Upper lobe of left lung (tissue), 6 donors: ENCODE measurements at regions not wholly inside any gene's neighbourhood (a gene's known extent, or its start where the extent isn't known, plus 50 kb on each side); places are given as distances from the start of the nearest gene placed in this dataset.

Experiments
- ATAC-seq, 2 donors: fragments of 200-7000 bp; cut with Tn5 transposase; one replicate each; pipeline ENCODE4 v1.9.1; 2022; ENCODE audit warnings: mild to moderate bottlenecking in 2 of 2, moderate library complexity in 2 of 2; ENCODE audit not compliant: low FRiP score in 2 of 2
- DNase-seq, 2 donors: peaks; one replicate each; pipeline ENCODE4 v3.0.0-alpha.2; 2019 to 2020
- H3K27ac ChIP-seq, 4 donors: fragments of 200-600 bp; sonication (generic); one replicate each; pipeline ENCODE4 v1.5.1; 2016 to 2019
- H3K27me3 ChIP-seq, 4 donors: fragments of 200-600 bp; sonication (generic); one replicate each; pipeline ENCODE4 v1.5.1; 2017 to 2019
- H3K36me3 ChIP-seq, 4 donors: fragments of 200-600 bp; sonication (generic); one replicate each; pipeline ENCODE4 v1.5.1; 2016 to 2019
- H3K4me1 ChIP-seq, 4 donors: fragments of 200-600 bp; sonication (generic); one replicate each; pipeline ENCODE4 v1.5.1; 2018 to 2019
- H3K4me3 ChIP-seq, 4 donors: fragments of 200-600 bp; sonication (generic); one replicate each; pipeline ENCODE4 v1.5.1; 2017 to 2019; ENCODE audit warnings: mild to moderate bottlenecking in 2 of 4, moderate library complexity in 1 of 4
- H3K9me3 ChIP-seq, 4 donors: fragments of 200-600 bp; sonication (generic); one replicate each; pipeline ENCODE4 v1.5.1; 2018 to 2019
- CTCF ChIP-seq, 6 experiments: fragments of 450-650 bp in 4 of 6; fragments of 200-600 bp in 2 of 6; sonication (generic) in 2 of 6; IDR thresholded peaks; one replicate each; pipeline ENCODE4 v1.5.1; 2016 to 2019; ENCODE audit warnings: antibody characterized with exemption in 6 of 6
- EP300 ChIP-seq, 4 donors: sonication (generic); formaldehyde crosslinking; IDR thresholded peaks; one replicate each; pipeline ENCODE4 v1.5.1; 2017; ENCODE audit warnings: antibody characterized with exemption in 4 of 4, control low read depth in 2 of 4
- POLR2A ChIP-seq, 4 donors: fragments of 450-650 bp; IDR thresholded peaks; one replicate each; pipeline ENCODE4 v1.5.1; 2016 to 2017; ENCODE audit warnings: antibody characterized with exemption in 4 of 4, mild to moderate bottlenecking in 2 of 4
- POLR2AphosphoS5 ChIP-seq, 2 donors: sonication (generic); formaldehyde crosslinking; IDR thresholded peaks; one replicate each; pipeline ENCODE4 v1.5.1; 2017; ENCODE audit warnings: antibody characterized with exemption in 2 of 2
- WGBS, 2 donors: methylation state at CpG; one replicate each; pipeline ENCODE4 v1.1.5; 2017 to 2018; 5-methylcytosine and 5-hydroxymethylcytosine counted together
- donor health status: DM: no; HTN: no; CAD: no; lungs with moderate emphysema.
- donor health status: DM: no; HTN: yes; CAD: no; lungs with severe emphysema.

DNA sequence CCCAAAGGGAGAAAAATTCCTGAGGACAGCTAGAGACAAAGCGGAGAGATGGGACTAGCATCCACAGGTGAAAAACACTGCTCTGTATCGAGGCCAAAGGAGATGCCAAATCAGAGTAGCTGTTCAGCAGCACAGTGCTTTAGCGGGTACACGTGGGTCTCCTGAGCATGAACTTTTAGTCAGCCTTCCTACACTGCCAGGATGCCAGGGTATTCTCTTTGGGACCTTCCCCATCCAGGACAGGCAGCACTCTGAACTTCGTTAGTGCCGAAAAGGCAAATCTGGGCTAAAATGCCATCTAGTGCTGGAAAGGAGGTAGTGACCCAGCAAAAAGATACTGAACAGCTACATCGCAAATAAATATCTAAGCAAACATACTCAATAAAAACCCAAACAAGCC lies 64.9 kb downstream of the C6orf58 start:
- no peaks in the 10 kb centered on the region for H3K36me3 ChIP-seq
- ATAC-seq (no peak), DNase-seq (no peak)
- H3K4me1 ChIP-seq = no peaks in the 10 kb centered on the region
- no peak overlapping the region for H3K27ac ChIP-seq
- no peak overlapping the region for H3K4me3 ChIP-seq
- WGBS, 2 donors = 34% methylated on average over 7 of the region's 7 CpGs
- no peaks in the 10 kb centered on the region for H3K27me3 ChIP-seq
- H3K9me3 ChIP-seq = no peaks in the 10 kb centered on the region
- TF ChIP-seq POLR2A (IDR thresholded peaks at IDR 0.05) (no peak), CTCF (IDR thresholded peaks at IDR 0.05) (peak in 3 of 6 experiments; percentile 25 to 45 (median 39)), POLR2AphosphoS5 (IDR thresholded peaks at IDR 0.05) (no peak), EP300 (IDR thresholded peaks at IDR 0.05) (no peak)
